Adipocyte (in vitro differentiated cells): ENCODE measurements at regions not wholly inside any gene's neighbourhood (a gene's known extent, or its start where the extent isn't known, plus 50 kb on each side); places are given as distances from the start of the nearest gene placed in this dataset.
"Not testable (repeated sequence)": the region's sequence is repeated elsewhere in the genome, so short reads cannot be mapped to it uniquely, and the experiment has no call there.

ENCODE experiments used
- DNase-seq: peaks from one replicate; pipeline ENCODE4 v3.0.0-alpha.2; 2015; ENCODE audit warnings: low read depth
- H3K27me3 ChIP-seq: replicated peaks from 2 replicates; pipeline ENCODE4 v1.7.0; 2013; ENCODE audit warnings: mild to moderate bottlenecking, low read length, moderate library complexity; ENCODE audit not compliant: control insufficient read depth, insufficient read depth
- H3K36me3 ChIP-seq: 2 replicates; pipeline ENCODE4 v1.7.0; 2013; ENCODE audit warnings: low read length, mild to moderate bottlenecking, moderate library complexity; ENCODE audit not compliant: control insufficient read depth, insufficient read depth, severe bottlenecking
- H3K4me1 ChIP-seq: 2 replicates; pipeline ENCODE4 v1.7.0; 2013; ENCODE audit warnings: mild to moderate bottlenecking, low read length, moderate library complexity; ENCODE audit not compliant: control insufficient read depth, insufficient read depth
- H3K4me3 ChIP-seq: 2 replicates; pipeline ENCODE4 v1.7.0; 2013; ENCODE audit warnings: mild to moderate bottlenecking, low read length, moderate library complexity
- H3K9ac ChIP-seq: 2 replicates; pipeline ENCODE4 v1.7.0; 2013; ENCODE audit warnings: mild to moderate bottlenecking, low read length, moderate library complexity
- H3K9me3 ChIP-seq: 2 replicates; pipeline ENCODE4 v1.7.0; 2013; ENCODE audit warnings: mild to moderate bottlenecking, low read length, moderate library complexity; ENCODE audit not compliant: control insufficient read depth

DNA sequence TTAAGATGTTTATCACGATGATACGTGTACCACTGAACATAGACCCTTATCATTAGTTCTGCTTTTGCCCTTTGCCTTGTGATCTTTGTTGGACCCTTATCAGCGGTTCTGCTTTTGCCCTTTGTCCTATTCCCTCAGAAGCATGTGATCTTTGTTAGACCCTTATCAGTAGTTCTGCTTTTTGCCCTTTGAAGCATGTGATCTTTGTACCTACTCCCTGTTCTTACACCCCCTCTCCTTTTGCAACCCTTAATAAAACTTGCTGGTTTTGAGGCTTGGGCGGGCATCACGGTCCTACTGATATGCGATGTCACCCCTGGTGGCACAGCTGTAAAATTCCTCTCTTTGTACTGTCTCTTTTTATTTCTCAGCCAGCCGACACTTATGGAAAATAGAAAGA is 117.0 kb downstream of the SDHAF3 start:
- not testable (repeated sequence) for H3K27me3 ChIP-seq, H3K36me3 ChIP-seq, H3K4me3 ChIP-seq, DNase-seq, H3K9ac ChIP-seq, H3K4me1 ChIP-seq
- H3K9me3 ChIP-seq = peaks cover 17% of the 10 kb centered on the region

DNA sequence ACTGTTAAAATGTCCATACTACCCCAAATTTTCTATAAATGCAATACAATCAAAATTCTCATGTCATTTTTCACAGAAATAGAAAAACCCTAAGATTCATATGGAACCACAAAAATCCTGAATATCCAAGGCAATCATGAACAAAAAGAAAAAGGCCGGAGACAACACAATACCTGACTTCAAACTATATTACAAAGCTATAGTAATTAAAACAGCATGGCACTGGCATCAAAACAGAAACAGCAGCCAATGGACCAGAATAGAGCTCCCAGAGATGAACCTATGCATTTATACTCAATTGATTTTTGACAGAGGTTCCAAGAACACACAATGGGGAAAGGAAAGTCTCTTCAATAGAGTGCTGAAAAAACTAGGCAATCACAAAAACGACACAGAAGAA is 128.8 kb downstream of the SDHAF3 start:
- DNase-seq = no peak
- H3K9ac ChIP-seq = no peak overlapping the region
- H3K4me3 ChIP-seq = peak overlapping the region; percentile 3

DNA sequence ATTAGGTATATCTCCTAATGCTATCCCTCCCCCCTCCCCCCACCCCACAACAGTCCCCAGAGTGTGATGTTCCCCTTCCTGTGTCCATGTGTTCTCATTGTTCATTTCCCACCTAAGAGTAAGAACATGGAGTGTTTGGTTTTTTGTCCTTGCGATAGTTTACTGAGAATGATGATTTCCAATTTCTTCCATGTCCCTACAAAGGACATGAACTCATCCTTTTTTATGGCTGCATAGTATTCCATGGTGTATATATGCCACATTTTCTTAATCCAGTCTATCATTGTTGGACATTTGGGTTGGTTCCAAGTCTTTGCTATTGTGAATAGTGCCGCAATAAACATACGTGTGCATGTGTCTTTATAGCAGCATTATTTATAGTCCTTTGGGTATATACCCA is 140.7 kb downstream of the SDHAF3 start:
- not testable (repeated sequence) for H3K4me1 ChIP-seq

More for the DNA sequence above, 128.8 kb downstream of the SDHAF3 start:
- H3K9me3 ChIP-seq = peaks cover 7% of the 10 kb centered on the region
- H3K36me3 ChIP-seq = no peaks in the 10 kb centered on the region
- no peaks in the 10 kb centered on the region for H3K4me1 ChIP-seq
- no peaks in the 10 kb centered on the region for H3K27me3 ChIP-seq

DNA sequence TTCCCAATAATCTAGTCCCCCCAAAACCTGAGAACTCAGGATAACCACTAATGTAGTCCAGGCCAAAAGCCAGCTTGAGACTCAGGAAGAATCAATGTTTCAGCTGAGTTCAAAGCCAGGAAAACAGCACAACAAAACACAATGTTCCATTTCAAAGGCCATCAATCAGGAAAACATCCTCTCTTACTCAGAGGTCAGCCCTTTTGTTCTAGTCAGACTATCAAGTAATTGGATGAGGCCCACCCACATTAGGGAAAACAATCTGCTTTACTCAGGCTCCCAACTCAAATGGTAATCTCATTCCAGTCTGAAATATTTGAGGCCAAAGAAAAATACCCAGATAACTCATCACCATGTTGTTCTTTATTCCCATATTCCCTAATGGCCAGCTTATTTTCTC is 152.2 kb downstream of the SDHAF3 start:
- Histone ChIP-seq H3K27me3 (no peaks in the 10 kb centered on the region), H3K9ac (peak overlapping the region; percentile 55), H3K36me3 (no peaks in the 10 kb centered on the region), H3K9me3 (no peaks in the 10 kb centered on the region), H3K4me1 (peaks cover 13% of the 10 kb centered on the region), H3K4me3 (no peak overlapping the region)
- DNase-seq = no peak

More for the DNA sequence above, 140.7 kb downstream of the SDHAF3 start:
- not testable (repeated sequence) for H3K36me3 ChIP-seq, H3K27me3 ChIP-seq, H3K9ac ChIP-seq, H3K4me3 ChIP-seq, DNase-seq, H3K9me3 ChIP-seq

DNA sequence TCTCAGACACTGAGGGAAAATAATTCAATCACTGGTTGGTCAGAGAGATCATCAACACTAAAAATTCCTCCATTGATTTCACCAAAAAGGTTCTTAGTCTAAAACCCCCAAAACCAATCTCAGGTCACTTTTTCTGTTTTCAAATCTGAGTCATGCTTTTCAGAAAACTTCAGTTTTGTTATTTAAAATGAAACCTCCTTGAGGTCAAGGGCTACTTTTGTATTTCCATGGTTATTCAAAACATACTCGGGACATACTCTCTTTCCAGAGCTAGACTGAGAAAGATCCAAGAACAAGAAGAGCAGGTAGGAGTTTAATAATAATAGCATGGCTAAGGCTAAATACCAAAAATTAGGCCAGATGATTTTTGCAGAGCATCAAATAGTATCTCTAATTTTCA is 152.8 kb downstream of the SDHAF3 start:
- no peak for DNase-seq
- Histone ChIP-seq H3K4me1 (peaks cover 13% of the 10 kb centered on the region), H3K4me3 (no peak overlapping the region), H3K36me3 (no peaks in the 10 kb centered on the region), H3K9ac (peak overlapping the region; percentile 55), H3K27me3 (no peaks in the 10 kb centered on the region), H3K9me3 (no peaks in the 10 kb centered on the region)

DNA sequence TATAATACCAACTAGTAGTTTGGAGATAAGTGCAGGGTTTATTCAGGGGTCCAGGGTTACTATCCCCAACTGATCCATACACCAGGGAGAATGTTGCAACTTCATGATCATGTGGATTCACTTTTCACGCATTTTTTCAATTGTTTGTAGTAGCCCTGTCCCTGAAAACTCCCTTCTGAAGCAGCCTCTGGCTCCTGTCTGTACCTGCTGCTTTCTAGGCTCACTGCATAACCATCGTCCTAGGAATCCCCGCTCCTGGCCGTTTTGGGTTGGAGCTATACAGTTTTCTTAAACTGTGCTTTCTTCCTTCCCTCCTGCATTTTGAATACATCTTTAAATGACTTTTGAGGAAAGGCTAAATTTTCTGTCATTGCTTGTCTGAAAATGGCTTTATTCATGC is 154.1 kb downstream of the SDHAF3 start:
- no peak overlapping the region for H3K9ac ChIP-seq

GRCh38 chr7:97272237-97272975 is 154.9 kb downstream of the SDHAF3 start:
- no peak overlapping the region for H3K4me3 ChIP-seq
- DNase-seq = no peak

More for the DNA sequence above, 154.1 kb downstream of the SDHAF3 start:
- Histone ChIP-seq H3K27me3 (no peaks in the 10 kb centered on the region), H3K4me1 (peaks cover 13% of the 10 kb centered on the region), H3K9me3 (no peaks in the 10 kb centered on the region), H3K4me3 (no peak overlapping the region), H3K36me3 (no peaks in the 10 kb centered on the region)
- DNase-seq = no peak

GRCh38 chr7:97275475-97275874 is 158.0 kb downstream of the SDHAF3 start:
- no peaks in the 10 kb centered on the region for H3K36me3 ChIP-seq
- H3K9me3 ChIP-seq = no peaks in the 10 kb centered on the region
- H3K4me1 ChIP-seq = peaks cover 3% of the 10 kb centered on the region
- H3K27me3 ChIP-seq = no peaks in the 10 kb centered on the region
- no peak overlapping the region for H3K9ac ChIP-seq
- no peak for DNase-seq
- no peak overlapping the region for H3K4me3 ChIP-seq

More at GRCh38 chr7:97272237-97272975, 154.9 kb downstream of the SDHAF3 start:
- Histone ChIP-seq H3K9me3 (no peaks in the 10 kb centered on the region), H3K4me1 (peaks cover 13% of the 10 kb centered on the region), H3K9ac (no peak overlapping the region), H3K36me3 (no peaks in the 10 kb centered on the region), H3K27me3 (no peaks in the 10 kb centered on the region)

- Histone ChIP-seq H3K9ac (no peak overlapping the region), H3K4me1 (no peaks in the 10 kb centered on the region), H3K9me3 (no peaks in the 10 kb centered on the region), H3K4me3 (no peak overlapping the region), H3K36me3 (no peaks in the 10 kb centered on the region), H3K27me3 (no peaks in the 10 kb centered on the region)
- DNase-seq = no peak
Observed at GRCh38 chr7:97280950-97281349, 163.5 kb downstream of the SDHAF3 start.

DNA sequence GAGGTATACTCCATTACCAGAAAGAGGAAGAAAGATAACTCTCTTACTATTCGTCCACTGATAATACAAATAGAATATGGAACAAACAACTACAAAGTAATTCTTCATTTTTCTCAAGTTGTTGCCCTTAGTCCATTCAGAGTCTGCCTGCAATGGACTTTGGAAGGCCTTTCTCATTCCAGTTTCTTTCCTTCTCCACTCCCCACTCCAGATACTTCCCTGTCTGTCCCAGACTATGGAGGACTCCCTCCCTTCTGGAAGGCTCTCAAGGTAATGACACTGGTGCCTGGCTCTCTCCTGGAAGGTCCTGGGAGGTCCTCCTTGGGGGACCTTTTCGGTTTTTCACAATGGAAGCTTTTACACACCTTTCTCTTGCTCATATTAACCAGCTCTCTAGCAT is 167.8 kb downstream of the SDHAF3 start:
- Histone ChIP-seq H3K27me3 (no peaks in the 10 kb centered on the region), H3K4me3 (no peak overlapping the region), H3K9ac (no peak overlapping the region), H3K4me1 (no peaks in the 10 kb centered on the region), H3K9me3 (no peaks in the 10 kb centered on the region), H3K36me3 (no peaks in the 10 kb centered on the region)
- DNase-seq = no peak

DNA sequence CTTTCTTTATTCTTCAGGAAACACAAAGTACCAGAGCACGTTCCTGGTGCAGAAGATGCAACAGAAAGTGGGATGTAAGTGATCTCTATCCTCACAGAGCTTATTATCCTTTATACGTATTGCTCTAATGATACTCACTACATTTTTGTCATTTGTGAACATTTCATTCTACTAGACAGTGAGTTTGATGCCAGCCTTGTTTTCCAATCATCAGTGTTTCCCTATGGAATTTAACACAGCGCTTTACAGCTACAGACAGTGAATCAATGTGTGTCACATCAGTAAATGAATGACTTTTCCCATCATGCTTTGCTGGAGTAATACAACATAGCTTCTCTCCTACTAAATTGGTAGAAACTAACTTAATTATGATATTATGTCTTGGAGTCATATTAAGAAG is 175.5 kb downstream of the SDHAF3 start:
- Histone ChIP-seq H3K36me3 (no peaks in the 10 kb centered on the region), H3K27me3 (no peaks in the 10 kb centered on the region), H3K9me3 (no peaks in the 10 kb centered on the region), H3K9ac (no peak overlapping the region), H3K4me3 (no peak overlapping the region), H3K4me1 (no peaks in the 10 kb centered on the region)
- DNase-seq = no peak

- Histone ChIP-seq H3K9ac (no peak overlapping the region), H3K4me3 (no peak overlapping the region), H3K36me3 (no peaks in the 10 kb centered on the region), H3K27me3 (no peaks in the 10 kb centered on the region), H3K4me1 (no peaks in the 10 kb centered on the region), H3K9me3 (no peaks in the 10 kb centered on the region)
- peak; percentile 49 for DNase-seq
Observed at GRCh38 chr7:97298561-97298960, 181.1 kb downstream of the SDHAF3 start.
